HuH-7 (cell line): ENCODE measurements at regions not wholly inside any gene's neighbourhood (a gene's known extent, or its start where the extent isn't known, plus 50 kb on each side); places are given as distances from the start of the nearest gene placed in this dataset.

Experiments
- DNase-seq: peaks from one replicate; pipeline ENCODE4 v3.0.0; 2011; ENCODE audit warnings: low spot score

DNA sequence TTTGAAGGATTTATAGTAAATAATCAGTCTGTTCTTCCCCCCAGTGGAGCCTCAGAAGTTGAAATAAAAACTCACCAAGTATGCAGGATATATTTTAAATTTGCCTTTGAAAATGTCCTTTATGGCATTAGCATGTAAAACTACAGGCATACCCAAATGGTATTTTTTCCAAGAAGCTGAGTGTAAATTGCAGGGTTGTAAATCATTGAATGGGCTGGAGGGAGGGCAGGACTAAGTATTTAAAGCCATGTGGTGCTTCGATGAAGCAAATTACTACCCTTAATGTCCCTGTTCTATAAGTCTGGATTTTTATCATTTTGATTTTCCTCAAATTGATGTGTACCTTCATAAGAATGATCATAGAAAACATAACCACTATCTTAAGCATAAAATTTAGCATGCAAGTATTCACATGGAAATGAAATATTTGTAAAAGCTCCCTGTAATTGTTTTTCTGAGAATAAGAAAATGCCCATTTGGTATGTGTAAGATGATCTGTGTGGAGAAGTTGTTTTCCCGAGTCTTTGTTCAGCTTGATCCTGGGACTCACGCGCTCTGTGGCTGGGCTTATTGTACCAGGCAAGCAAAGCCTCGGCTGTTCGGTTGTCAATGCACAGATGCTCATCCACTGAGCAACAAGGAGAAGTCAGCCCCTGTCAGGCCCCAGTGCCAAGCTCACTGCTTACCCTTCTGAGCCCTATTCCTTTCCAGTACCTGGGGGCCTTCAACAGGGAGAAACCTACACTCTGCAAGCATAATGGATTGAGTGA is 66.7 kb downstream of the CD164 start:
- DNase-seq, result no peak

DNA sequence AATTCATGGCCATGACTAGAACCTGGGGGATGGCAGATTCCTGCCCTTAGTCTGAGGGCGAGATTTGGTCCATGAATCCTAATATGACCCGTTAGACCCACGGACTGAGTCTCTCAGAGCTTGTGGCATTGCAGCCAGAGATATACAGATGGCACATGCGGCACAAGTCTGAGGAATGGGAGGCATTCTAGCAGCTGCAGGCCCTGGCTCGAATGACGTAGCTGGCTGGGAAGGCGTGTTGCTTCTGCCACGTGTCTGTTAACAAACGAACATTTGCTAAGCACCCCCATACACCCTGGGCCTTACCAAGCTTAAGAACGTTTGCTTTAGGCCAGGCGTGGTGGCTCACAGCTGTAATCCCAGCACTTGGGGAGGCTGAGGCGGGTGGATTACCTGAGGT is 68.0 kb downstream of the CD164 start:
- no peak for DNase-seq

GRCh38 chr6:109313139-109313538 is 69.1 kb downstream of the CD164 start:
- no peak for DNase-seq

- no peak for DNase-seq
These were observed 70.8 kb downstream of the CD164 start for GRCh38 chr6:109311471-109311870.

DNA sequence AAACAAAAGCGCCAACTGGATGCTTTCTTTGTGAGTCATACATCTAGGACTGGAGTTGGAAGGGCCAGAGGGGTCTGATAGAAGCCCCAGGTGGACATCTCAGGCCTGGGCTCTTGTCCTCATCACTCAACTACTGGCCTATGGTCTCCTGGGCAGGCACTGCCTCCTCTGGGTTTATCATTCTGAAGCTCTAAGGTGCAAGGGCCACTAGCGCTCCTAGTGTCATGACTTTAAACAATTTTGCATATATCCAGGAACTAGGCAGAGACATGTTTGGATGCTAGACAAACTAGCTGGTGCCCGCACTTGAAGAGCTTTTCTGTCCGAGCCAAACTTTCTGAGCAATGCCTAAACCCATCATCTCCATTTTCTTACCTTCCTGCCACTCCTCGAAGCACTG is 72.3 kb downstream of the CD164 start:
- DNase-seq, result no peak

DNA sequence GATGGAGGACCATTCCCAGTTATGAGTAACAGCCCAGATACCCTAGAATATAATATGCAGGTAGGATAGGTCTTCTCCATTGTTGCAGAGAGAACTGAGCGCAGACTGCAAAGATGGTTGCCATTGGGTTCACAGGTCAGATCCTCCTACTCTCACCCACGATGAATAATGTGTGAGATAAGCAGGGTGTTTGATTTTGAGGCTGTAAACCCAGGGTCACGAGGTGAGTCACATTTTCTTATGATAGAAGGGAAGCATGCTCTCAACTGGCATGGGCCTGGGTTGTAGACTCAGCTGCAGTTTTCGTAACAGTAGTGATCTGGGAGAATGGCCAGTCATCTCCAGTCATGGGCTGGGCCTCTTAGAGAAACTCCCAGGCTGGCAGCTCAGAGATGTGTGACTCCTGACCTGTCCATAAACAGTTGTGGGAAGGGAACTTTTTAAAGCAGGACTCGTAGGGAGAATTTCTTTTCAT is 74.2 kb downstream of the CD164 start:
- DNase-seq, result peak; percentile 33

DNA sequence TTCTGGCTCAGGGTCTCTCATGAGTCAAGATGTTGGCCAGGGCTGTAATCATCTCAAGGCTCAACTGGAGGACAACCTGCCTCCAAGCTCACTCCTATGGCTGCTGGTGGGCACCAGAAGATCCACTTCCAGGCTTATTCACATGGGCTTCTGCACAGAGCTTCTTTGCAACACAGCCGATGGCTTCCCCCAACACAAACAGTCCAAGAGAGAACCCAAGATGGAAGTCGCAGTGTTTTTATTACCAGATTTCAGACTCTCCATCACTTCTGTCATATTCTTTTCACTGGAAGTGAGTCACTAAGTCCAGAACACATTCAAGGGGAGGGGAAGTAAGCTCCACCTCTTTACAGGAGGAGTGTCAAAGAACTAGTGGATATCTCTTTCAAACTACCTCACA is 75.5 kb downstream of the CD164 start:
- no peak for DNase-seq

DNA sequence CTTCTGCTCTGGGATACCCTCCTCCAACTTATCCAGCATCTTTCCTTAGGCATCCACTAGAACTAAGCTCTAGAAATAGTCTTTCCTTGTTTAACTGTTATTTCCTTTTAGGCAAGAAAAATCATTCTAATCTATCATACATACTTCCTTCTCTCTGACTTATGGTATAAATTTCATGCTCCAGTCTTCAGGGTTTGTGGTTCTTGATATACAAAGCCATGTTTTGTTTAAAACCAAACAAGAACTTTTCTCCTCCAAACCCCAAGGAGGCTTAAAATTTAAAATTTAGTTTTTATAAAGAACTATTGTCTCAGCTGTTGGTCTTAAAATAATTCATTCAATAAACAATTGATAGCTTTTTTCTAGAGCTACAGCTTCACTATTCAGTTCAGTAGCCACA is 77.2 kb downstream of the CD164 start:
- DNase-seq, result no peak

GRCh38 chr6:109304284-109305015 is 77.8 kb downstream of the CD164 start:
- DNase-seq, result no peak

DNA sequence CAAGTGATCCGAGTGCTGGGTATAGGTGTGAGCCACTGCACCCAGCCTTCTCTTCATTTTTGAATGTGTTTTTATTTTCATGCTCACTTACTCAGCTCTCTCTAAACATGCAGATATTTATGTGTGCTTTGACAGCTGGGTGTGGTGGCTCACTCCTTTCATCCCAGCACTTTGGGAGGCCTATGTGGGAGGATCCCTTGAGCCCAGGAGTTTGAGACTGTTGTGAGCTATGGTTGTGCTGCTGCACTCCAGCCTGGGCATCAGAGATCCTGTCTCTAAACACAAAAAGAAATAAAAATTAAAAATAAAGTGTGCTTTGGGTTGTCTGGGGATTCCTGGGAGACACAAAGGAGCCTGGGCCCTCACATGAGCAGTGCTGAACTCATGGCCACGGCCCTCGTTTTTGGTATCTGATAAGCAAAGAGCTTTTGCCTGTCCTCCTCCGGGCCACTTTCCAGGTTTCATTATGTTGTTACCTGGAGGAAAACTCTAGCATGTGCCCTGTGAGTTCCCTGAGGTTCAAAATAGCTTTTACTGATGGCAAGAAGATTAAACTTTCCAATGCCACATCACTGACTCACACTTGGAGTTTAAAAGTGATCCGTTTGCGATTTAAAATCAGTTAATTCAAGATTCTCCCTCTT is 78.5 kb downstream of the CD164 start:
- DNase-seq, result no peak

- no peak for DNase-seq
These were observed 79.1 kb downstream of the CD164 start for GRCh38 chr6:109303164-109303563.

DNA sequence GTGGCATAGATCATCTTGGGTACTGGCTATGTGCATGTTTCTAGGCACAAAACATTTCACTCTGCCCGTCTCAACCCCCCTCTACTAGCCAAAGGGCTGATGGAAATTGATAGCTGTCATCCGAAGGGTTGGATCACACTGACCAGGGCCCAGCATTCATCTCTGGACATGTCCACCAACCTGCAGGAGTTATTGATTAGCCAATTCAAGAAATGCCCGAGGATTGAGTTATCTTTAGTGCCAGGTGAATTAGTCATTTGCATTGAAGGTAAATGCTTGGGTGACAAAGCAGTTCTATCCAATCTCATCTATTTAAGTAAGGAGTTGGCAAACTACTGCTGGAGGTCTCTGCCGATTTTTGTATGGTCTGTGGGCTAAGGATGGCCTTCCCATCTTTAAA is 80.1 kb downstream of the CD164 start:
- DNase-seq, result no peak

DNA sequence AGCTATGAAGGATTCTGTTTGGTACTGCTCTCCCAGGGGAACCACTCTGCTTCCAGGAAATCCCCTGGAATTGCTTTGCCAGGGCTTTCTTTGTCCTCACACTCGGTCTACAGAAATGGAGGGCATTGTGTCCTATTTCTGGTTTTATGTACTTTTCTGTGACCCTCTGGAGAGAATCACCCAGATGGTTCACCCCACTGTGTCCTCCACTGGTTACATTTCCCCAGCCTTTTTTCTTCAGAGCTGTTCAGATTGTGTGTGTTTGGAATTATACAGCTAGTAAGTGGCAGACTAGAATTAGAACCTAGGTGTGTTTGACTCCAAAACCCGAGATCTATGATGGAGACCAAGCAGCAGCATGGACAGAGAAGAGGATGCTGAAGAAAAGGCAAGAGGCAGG is 80.8 kb downstream of the CD164 start:
- no peak for DNase-seq

DNA sequence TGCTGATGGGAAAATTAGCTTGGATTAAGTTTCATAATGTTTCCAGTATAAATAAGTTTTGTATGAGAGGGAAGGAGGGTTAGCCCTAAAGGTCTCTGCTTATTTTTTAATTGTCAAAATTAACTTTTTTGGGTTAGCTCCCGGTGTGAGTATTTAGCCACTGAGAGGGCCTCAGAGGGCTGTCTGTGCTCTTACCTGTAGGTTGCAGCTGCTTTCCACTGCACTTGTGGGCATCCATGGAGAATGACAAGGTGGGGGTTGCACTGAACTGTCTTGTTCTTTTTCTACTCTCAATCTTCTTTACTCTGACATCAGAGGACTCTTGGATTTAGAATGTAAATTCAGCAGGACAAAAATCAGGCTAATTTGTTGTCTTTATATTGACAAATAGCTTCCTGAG is 81.4 kb downstream of the CD164 start:
- DNase-seq, result no peak

GRCh38 chr6:109299776-109300564 is 82.3 kb downstream of the CD164 start:
- no peak for DNase-seq

GRCh38 chr6:109299265-109299607 is 83.0 kb downstream of the CD164 start:
- no peak for DNase-seq

DNA sequence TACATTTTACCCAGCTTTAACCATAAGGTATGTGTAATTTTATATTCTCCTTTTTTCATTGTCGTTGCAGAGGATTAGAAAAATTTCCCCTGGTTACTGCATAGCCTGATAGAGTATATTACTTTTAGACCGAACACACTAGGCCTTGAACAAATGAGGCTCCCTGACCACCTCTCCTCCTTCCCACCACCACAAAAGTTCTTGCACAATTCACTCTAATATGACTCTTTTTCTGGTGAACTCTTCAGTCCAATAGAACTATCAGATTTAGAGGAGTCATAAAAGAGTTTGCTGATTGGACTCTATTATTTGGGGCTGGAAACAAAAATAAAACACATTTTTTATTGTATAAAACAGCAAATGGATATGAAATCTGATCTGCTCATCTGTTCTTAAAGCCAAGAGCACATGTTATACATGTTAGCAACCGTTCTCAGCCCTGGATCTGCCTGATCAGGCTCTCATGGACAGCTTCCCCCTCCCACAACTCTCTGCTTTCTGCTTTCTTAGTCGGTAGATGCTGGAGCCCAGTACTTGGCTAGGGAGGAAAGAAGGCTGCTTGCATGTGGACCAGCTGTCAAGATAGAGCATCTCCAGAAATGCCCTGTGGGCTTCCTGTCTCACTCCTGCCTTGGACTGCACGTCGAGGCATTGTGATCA is 83.5 kb downstream of the CD164 start:
- DNase-seq, result no peak

- no peak for DNase-seq
These were observed 84.7 kb downstream of the CD164 start for GRCh38 chr6:109297406-109298110.

DNA sequence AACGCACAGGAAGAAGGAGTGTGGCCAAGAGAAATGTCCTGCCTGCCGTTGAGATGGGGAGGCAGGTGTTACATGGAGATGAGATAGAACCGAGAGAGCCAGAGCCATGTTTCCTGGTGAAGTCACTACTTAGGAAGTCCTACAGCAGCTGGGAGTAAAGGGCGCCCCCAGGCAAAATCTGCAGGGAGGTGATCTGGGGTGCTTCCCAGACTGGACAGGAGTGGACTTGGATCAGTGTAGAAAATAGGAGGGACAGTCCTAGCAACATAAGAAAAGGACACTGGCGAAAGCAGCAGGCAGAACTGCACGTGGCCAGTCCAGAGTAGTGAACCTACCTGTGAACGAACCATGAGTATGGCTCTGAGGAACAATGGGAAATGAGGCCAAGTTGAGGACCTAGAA is 85.3 kb downstream of the CD164 start:
- no peak for DNase-seq

GRCh38 chr6:109296452-109296851 is 85.8 kb downstream of the CD164 start:
- no peak for DNase-seq

GRCh38 chr6:109295774-109296156 is 86.5 kb downstream of the CD164 start:
- no peak for DNase-seq
